ENCODE measurements at regions not wholly inside any gene's neighbourhood (a gene's known extent, or its start where the extent isn't known, plus 50 kb on each side); places are given as distances from the start of the nearest gene placed in this dataset.
A peak's percentile ranks its signal among the peaks of the same experiment; 100 is the strongest.

DNA sequence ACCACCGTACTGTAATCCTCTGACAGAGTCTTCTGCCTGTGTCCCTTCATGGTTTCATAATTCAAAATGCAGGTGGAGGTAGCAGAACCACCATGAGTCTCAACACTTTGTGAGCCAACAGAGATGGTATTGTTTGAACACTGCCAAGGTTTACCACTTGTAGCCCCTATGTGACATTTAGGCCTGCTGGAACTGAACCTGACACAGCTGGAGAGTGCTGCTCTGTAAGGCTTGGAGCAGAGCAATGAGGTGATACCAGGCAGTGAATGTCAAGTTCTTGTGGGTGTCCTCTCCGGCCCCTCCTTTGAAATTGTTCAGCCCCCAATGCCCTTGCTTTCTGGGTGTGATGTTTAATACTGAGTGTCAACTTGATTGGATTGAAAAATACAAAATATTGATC is 1042.9 kb downstream of the ARAP2 start:
- Histone ChIP-seq H3K9ac (no peak overlapping the region), H4K20me1 (ENCODE audit: low read depth) (no peaks in the 10 kb centered on the region), H3K36me3 (no peaks in the 10 kb centered on the region), H3K79me2 (ENCODE audit: low read depth) (no peaks in the 10 kb centered on the region), H3K4me1 (no peaks in the 10 kb centered on the region), H2AFZ (replicated peaks) (no peak overlapping the region), H3K9me3 (ENCODE audit: low read depth) (no peaks in the 10 kb centered on the region), H3K4me3 (no peak overlapping the region), H3K27ac (no peak overlapping the region), H3K4me2 (no peak overlapping the region), H3K27me3 (no peaks in the 10 kb centered on the region), H3F3A (ENCODE audit: low read depth) (peaks cover 6% of the 10 kb centered on the region)
- DNase-seq (ENCODE audit: low spot score): no peak
- Mint-ChIP-seq H3K9me3 (peaks cover 12% of the 10 kb centered on the region), H3K27me3 (ENCODE audit: insufficient read depth, low read depth) (no peaks in the 10 kb centered on the region), H3K27ac (no peak overlapping the region), H3K36me3 (peaks cover 6% of the 10 kb centered on the region), H3K4me3 (no peak overlapping the region), H3K4me1 (no peaks in the 10 kb centered on the region)
- TF ChIP-seq EZH2phosphoT487 (IDR thresholded peaks at IDR 0.05): no peak
- TF ChIP-seq EZH2 (IDR thresholded peaks at IDR 0.05): no peak
- TF ChIP-seq, protein P1, sequence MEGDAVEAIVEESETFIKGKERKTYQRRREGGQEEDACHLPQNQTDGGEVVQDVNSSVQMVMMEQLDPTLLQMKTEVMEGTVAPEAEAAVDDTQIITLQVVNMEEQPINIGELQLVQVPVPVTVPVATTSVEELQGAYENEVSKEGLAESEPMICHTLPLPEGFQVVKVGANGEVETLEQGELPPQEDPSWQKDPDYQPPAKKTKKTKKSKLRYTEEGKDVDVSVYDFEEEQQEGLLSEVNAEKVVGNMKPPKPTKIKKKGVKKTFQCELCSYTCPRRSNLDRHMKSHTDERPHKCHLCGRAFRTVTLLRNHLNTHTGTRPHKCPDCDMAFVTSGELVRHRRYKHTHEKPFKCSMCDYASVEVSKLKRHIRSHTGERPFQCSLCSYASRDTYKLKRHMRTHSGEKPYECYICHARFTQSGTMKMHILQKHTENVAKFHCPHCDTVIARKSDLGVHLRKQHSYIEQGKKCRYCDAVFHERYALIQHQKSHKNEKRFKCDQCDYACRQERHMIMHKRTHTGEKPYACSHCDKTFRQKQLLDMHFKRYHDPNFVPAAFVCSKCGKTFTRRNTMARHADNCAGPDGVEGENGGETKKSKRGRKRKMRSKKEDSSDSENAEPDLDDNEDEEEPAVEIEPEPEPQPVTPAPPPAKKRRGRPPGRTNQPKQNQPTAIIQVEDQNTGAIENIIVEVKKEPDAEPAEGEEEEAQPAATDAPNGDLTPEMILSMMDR (IDR thresholded peaks at IDR 0.05): no peak

DNA sequence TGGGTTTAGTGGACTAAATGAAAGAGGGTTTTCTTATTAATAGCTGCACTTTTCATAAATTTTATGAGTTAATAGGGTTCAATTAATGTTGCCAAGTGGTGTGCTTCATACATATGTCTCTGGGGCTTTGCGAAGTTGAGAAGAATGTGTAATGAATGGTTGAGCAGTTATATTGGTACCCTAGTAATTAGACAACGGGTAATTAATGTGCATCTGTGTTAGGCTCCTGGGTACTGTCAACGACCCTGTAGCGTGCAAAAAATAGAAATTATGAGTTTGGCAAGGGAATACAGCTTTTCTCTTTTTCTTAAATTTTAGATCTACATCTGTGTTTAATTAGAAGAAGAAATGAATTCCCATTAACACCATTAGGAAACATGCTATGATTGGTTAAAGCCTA is 1027.7 kb downstream of the ARAP2 start:
- no peaks in the 10 kb centered on the region for H3K79me2 ChIP-seq (ENCODE audit: low read depth)
- no peak overlapping the region for H3K9ac ChIP-seq
- H3K27ac ChIP-seq: no peak overlapping the region
- no peaks in the 10 kb centered on the region for H3K36me3 ChIP-seq
- H3K4me1 ChIP-seq: peaks cover 9% of the 10 kb centered on the region
- Mint-ChIP-seq H3K4me1 (no peaks in the 10 kb centered on the region), H3K9me3 (no peaks in the 10 kb centered on the region), H3K27ac (no peak overlapping the region), H3K36me3 (no peaks in the 10 kb centered on the region), H3K27me3 (ENCODE audit: insufficient read depth, low read depth) (peaks cover 2% of the 10 kb centered on the region), H3K4me3 (no peak overlapping the region)
- H3K4me3 ChIP-seq: no peak overlapping the region
- DNase-seq (ENCODE audit: low spot score): no peak
- no peak overlapping the region for H2AFZ ChIP-seq (replicated peaks)
- no peak overlapping the region for H3K4me2 ChIP-seq
- H3K27me3 ChIP-seq: no peaks in the 10 kb centered on the region
- H3F3A ChIP-seq (ENCODE audit: low read depth): no peaks in the 10 kb centered on the region
- no peaks in the 10 kb centered on the region for H4K20me1 ChIP-seq (ENCODE audit: low read depth)
- no peaks in the 10 kb centered on the region for H3K9me3 ChIP-seq (ENCODE audit: low read depth)
- TF ChIP-seq, protein P1 (IDR thresholded peaks at IDR 0.05): no peak
- TF ChIP-seq EZH2 (IDR thresholded peaks at IDR 0.05): no peak

DNA sequence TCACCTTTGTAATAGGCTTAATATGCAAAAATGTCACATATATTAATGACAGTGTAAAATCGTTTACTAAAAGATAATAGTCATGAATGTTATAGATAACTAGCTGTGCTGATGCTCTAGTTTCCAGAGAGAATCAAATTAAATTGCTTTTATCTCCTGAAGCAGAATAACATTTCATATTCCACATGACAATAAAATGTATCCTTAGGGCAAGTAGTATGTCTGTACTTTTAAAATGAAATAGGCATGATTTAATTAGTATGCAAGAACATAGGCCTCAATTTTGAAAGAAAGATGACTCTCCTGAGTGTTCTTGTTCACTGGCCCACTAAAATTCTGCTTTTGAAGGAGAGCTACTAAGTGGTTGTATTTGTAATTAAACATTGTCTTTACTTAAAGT is 1027.0 kb downstream of the ARAP2 start:
- Mint-ChIP-seq H3K4me3 (no peak overlapping the region), H3K4me1 (no peaks in the 10 kb centered on the region), H3K27me3 (ENCODE audit: insufficient read depth, low read depth) (peaks cover 2% of the 10 kb centered on the region), H3K36me3 (no peaks in the 10 kb centered on the region), H3K9me3 (no peaks in the 10 kb centered on the region), H3K27ac (no peak overlapping the region)
- no peak overlapping the region for H3K4me3 ChIP-seq
- H4K20me1 ChIP-seq (ENCODE audit: low read depth): no peaks in the 10 kb centered on the region
- H3K4me2 ChIP-seq: no peak overlapping the region
- H3K27ac ChIP-seq: no peak overlapping the region
- no peak overlapping the region for H2AFZ ChIP-seq (replicated peaks)
- H3K27me3 ChIP-seq: no peaks in the 10 kb centered on the region
- H3K36me3 ChIP-seq: no peaks in the 10 kb centered on the region
- TF ChIP-seq EZH2phosphoT487 (IDR thresholded peaks at IDR 0.05): no peak
- TF ChIP-seq EZH2 (IDR thresholded peaks at IDR 0.05): no peak
- TF ChIP-seq, protein P1 (IDR thresholded peaks at IDR 0.05): no peak
- no peaks in the 10 kb centered on the region for H3K9me3 ChIP-seq (ENCODE audit: low read depth)
- no peaks in the 10 kb centered on the region for H3F3A ChIP-seq (ENCODE audit: low read depth)
- no peak for DNase-seq (ENCODE audit: low spot score)
- no peaks in the 10 kb centered on the region for H3K79me2 ChIP-seq (ENCODE audit: low read depth)
- H3K9ac ChIP-seq: no peak overlapping the region
- peaks cover 9% of the 10 kb centered on the region for H3K4me1 ChIP-seq

DNA sequence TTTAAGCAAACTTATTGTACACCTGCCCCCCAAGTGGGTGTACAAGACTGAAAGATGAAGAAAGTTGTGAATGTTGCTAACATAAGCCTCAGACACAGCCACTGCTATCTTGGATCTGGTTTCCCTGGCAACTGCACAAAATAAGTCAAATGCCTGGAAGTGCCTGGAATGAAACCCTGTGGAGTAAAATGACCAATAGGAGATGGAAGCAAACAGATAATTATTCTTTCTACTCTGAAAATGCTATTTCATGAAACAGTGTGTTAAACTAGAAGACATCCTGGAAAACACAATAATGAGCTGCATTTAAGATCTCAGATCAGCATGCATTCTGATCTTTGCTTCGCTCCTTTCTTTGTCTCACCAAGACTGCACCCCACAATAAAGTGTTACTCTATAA is 1016.0 kb downstream of the ARAP2 start:
- no peaks in the 10 kb centered on the region for H4K20me1 ChIP-seq (ENCODE audit: low read depth)
- no peaks in the 10 kb centered on the region for H3K4me1 ChIP-seq
- no peak overlapping the region for H3K27ac ChIP-seq

More for the DNA sequence above, 1016.0 kb downstream of the ARAP2 start:
- Mint-ChIP-seq H3K4me1 (no peaks in the 10 kb centered on the region), H3K4me3 (no peak overlapping the region), H3K9me3 (no peaks in the 10 kb centered on the region), H3K36me3 (no peaks in the 10 kb centered on the region), H3K27ac (no peak overlapping the region), H3K27me3 (ENCODE audit: insufficient read depth, low read depth) (peaks cover under 1% of the 10 kb centered on the region)
- Histone ChIP-seq H2AFZ (replicated peaks) (peak overlapping the region; percentile 10), H3F3A (ENCODE audit: low read depth) (no peaks in the 10 kb centered on the region), H3K4me2 (no peak overlapping the region), H3K79me2 (ENCODE audit: low read depth) (no peaks in the 10 kb centered on the region), H3K9me3 (ENCODE audit: low read depth) (no peaks in the 10 kb centered on the region), H3K27me3 (no peaks in the 10 kb centered on the region), H3K36me3 (no peaks in the 10 kb centered on the region), H3K9ac (no peak overlapping the region), H3K4me3 (no peak overlapping the region)
- no peak for DNase-seq (ENCODE audit: low spot score)
- TF ChIP-seq EZH2phosphoT487 (IDR thresholded peaks at IDR 0.05) (no peak), EZH2 (IDR thresholded peaks at IDR 0.05) (no peak)
- TF ChIP-seq, protein P1 (IDR thresholded peaks at IDR 0.05): no peak

Measured in neural progenitor cell (in vitro differentiated cells).